ENCODE measurements at regions not wholly inside any gene's neighbourhood (a gene's known extent, or its start where the extent isn't known, plus 50 kb on each side); places are given as distances from the start of the nearest gene placed in this dataset.

DNA sequence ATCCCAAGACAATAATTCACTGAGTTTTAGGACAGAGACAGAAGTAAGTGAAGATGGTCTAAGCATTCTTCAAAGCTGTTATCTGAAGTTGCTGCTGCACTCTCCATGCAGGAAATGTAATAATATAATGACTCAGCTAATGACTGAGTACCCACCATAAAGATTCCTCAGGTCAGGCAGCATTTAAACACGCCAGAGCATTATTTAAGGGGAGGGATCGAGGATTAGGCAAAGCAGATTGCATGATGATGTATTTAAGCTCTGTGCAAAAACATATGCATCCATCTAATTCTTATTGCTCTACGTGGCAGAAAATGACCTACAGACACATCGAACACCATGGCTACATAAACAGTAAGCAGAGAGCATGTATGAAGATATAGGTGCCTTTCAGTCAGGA, 216.4 kb downstream of the UNC5CL start:
- no peaks in the 10 kb centered on the region for H3K27me3 Mint-ChIP-seq (ENCODE audit: unreplicated experiment)
- no peak overlapping the region for H3K4me3 Mint-ChIP-seq (ENCODE audit: unreplicated experiment)
- TF ChIP-seq, protein P1, sequence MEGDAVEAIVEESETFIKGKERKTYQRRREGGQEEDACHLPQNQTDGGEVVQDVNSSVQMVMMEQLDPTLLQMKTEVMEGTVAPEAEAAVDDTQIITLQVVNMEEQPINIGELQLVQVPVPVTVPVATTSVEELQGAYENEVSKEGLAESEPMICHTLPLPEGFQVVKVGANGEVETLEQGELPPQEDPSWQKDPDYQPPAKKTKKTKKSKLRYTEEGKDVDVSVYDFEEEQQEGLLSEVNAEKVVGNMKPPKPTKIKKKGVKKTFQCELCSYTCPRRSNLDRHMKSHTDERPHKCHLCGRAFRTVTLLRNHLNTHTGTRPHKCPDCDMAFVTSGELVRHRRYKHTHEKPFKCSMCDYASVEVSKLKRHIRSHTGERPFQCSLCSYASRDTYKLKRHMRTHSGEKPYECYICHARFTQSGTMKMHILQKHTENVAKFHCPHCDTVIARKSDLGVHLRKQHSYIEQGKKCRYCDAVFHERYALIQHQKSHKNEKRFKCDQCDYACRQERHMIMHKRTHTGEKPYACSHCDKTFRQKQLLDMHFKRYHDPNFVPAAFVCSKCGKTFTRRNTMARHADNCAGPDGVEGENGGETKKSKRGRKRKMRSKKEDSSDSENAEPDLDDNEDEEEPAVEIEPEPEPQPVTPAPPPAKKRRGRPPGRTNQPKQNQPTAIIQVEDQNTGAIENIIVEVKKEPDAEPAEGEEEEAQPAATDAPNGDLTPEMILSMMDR (IDR thresholded peaks at IDR 0.05; ENCODE audit: partially characterized antibody, unreplicated experiment): no peak
- no peaks in the 10 kb centered on the region for H3K36me3 Mint-ChIP-seq (ENCODE audit: unreplicated experiment)
- no peaks in the 10 kb centered on the region for H3K4me1 Mint-ChIP-seq (ENCODE audit: low read depth, unreplicated experiment)
- H3K9me3 Mint-ChIP-seq (ENCODE audit: unreplicated experiment): peaks cover 3% of the 10 kb centered on the region
- DNase-seq: no peak
- H3K27ac Mint-ChIP-seq (ENCODE audit: unreplicated experiment): no peak overlapping the region

DNA sequence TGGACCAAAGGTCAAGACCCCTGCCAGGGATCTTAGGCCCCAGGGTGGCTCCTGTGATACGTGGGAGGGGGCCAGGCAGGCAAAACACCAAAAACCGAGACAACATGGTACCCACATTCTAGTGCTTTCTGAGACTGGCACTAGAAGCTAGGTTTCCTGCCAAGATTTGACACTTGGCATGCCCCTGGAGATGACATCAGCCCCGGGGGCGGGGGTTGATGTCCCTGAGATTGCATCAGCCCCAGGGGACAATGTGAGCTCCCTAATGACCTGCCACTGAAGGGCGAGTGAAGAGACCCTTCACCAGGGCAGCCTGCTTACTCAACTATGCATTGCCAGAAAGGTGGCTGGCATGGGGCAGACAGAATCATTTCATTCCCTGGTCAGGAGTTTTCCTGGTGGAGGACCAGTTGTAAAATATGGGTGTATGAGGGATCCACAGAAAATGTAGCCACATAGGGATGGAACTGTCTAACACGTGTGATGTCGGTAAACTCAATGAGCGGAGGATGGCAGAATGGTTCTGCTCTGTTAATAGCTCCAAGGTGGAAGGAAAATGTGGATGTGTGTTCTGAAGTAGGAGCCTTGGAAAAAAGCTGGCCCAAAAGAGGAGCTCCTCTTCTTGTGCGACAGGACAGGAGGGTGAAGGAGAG, 219.7 kb downstream of the UNC5CL start:
- Mint-ChIP-seq H3K9me3 (ENCODE audit: unreplicated experiment) (peaks cover 5% of the 10 kb centered on the region), H3K4me3 (ENCODE audit: unreplicated experiment) (no peak overlapping the region), H3K27me3 (ENCODE audit: unreplicated experiment) (no peaks in the 10 kb centered on the region), H3K36me3 (ENCODE audit: unreplicated experiment) (no peaks in the 10 kb centered on the region), H3K27ac (ENCODE audit: unreplicated experiment) (no peak overlapping the region), H3K4me1 (ENCODE audit: low read depth, unreplicated experiment) (no peaks in the 10 kb centered on the region)
- no peak for DNase-seq
- TF ChIP-seq, protein P1 (IDR thresholded peaks at IDR 0.05; ENCODE audit: partially characterized antibody, unreplicated experiment): no peak

DNA sequence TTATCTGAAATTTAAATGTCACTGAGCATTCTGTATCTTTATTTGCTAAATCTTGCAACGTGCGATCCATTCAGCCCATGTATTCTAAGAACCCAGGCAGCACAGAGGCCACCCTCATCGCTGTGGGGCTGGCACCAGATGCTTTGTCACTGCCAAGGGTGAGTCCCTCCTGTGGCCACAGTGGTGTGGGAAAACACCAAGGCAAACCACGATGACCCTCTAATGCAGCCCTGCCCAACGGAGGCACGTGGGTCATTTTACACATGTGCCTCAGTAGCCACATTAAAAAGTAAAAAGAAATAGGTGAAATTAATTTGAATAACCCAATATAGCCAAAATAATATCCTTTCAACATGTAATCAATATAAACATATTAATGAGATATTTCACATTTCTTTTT, 221.7 kb downstream of the UNC5CL start:
- Mint-ChIP-seq H3K4me3 (ENCODE audit: unreplicated experiment) (no peak overlapping the region), H3K9me3 (ENCODE audit: unreplicated experiment) (peaks cover 3% of the 10 kb centered on the region), H3K27me3 (ENCODE audit: unreplicated experiment) (no peaks in the 10 kb centered on the region), H3K4me1 (ENCODE audit: low read depth, unreplicated experiment) (no peaks in the 10 kb centered on the region), H3K36me3 (ENCODE audit: unreplicated experiment) (no peaks in the 10 kb centered on the region), H3K27ac (ENCODE audit: unreplicated experiment) (no peak overlapping the region)
- TF ChIP-seq, protein P1 (IDR thresholded peaks at IDR 0.05; ENCODE audit: partially characterized antibody, unreplicated experiment): no peak
- DNase-seq: no peak

DNA sequence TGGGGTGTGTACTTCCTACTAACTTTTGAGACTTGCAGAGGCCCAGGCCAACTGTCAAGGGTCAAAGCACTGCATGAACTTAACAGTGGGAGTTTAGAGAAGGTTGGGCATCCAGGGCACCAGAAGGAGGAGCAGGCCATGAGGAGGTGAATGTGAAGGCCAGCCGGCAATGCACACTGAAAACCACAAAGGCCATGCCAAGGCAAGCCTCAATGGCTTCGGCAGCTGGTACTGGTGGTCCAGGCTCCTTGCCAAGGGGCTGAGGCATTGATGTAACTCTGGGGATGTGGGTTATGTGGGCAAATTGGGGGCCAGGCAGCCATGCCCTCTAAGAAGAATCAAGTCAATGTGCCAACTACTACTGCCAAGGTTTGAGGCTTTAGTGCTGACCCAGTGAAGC, 222.4 kb downstream of the UNC5CL start:
- Mint-ChIP-seq H3K27me3 (ENCODE audit: unreplicated experiment) (no peaks in the 10 kb centered on the region), H3K36me3 (ENCODE audit: unreplicated experiment) (no peaks in the 10 kb centered on the region), H3K4me1 (ENCODE audit: low read depth, unreplicated experiment) (no peaks in the 10 kb centered on the region), H3K4me3 (ENCODE audit: unreplicated experiment) (no peak overlapping the region), H3K27ac (ENCODE audit: unreplicated experiment) (no peak overlapping the region), H3K9me3 (ENCODE audit: unreplicated experiment) (peaks cover 3% of the 10 kb centered on the region)
- no peak for DNase-seq
- TF ChIP-seq, protein P1 (IDR thresholded peaks at IDR 0.05; ENCODE audit: partially characterized antibody, unreplicated experiment): no peak

DNA sequence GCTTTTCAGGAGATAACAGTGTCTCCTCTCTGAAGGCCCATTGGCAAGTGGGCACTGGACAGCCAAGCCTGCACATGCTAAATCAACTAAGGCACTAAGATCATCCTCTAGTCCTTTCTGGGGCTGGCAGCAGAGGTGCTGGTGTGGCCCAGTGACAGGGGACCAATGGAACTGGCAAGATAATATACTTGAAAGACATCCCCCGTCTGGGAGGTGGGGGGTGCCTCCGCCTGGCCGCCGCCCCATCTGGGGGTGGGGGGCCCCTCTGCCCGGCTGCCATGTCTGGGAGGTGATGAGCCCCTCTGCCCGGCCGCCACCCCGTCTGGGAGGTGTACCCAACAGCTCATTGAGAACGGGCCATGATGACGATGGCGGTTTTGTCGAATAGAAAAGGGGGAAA, 223.3 kb downstream of the UNC5CL start:
- Mint-ChIP-seq H3K36me3 (ENCODE audit: unreplicated experiment) (no peaks in the 10 kb centered on the region), H3K27ac (ENCODE audit: unreplicated experiment) (no peak overlapping the region), H3K4me1 (ENCODE audit: low read depth, unreplicated experiment) (no peaks in the 10 kb centered on the region), H3K27me3 (ENCODE audit: unreplicated experiment) (no peaks in the 10 kb centered on the region), H3K9me3 (ENCODE audit: unreplicated experiment) (peaks cover 2% of the 10 kb centered on the region), H3K4me3 (ENCODE audit: unreplicated experiment) (no peak overlapping the region)
- DNase-seq: no peak
- TF ChIP-seq, protein P1 (IDR thresholded peaks at IDR 0.05; ENCODE audit: partially characterized antibody, unreplicated experiment): no peak

All from glutamatergic neuron (in vitro differentiated cells).